Right lobe of liver (tissue), 4 donors: ENCODE measurements at regions not wholly inside any gene's neighbourhood (a gene's known extent, or its start where the extent isn't known, plus 50 kb on each side); places are given as distances from the start of the nearest gene placed in this dataset.

Experiments used
- CTCF ChIP-seq, 4 donors: fragments of 200-600 bp in 3 of 4; fragments of 450-650 bp in 1 of 4; IDR thresholded peaks; one replicate each; pipeline versions ENCODE4 v1.5.1 to v1.8.0; 2016 to 2022; ENCODE audit warnings: antibody characterized with exemption in 4 of 4, mild to moderate bottlenecking in 2 of 4
- POLR2A ChIP-seq: fragments of 450-650 bp; IDR thresholded peaks from one replicate; pipeline ENCODE4 v1.6.1; 2017; ENCODE audit warnings: antibody characterized with exemption, mild to moderate bottlenecking
- donor health status: DM: no; HTN: no; CAD: no.
- donor health status: DM: no; HTN: no; CAD: no.
- donor health status: DM: no; HTN: yes; CAD: no.

- TF ChIP-seq CTCF (IDR thresholded peaks at IDR 0.05) (no peak), POLR2A (no peak)
These were observed 273.0 kb upstream of the COL8A1 start for GRCh38 chr3:99365396-99365795.
